Tibial nerve (tissue), 4 donors: ENCODE measurements at regions not wholly inside any gene's neighbourhood (a gene's known extent, or its start where the extent isn't known, plus 50 kb on each side); places are given as distances from the start of the nearest gene placed in this dataset.

Experiments
- EP300 ChIP-seq, 2 donors: sonication (generic); formaldehyde crosslinking; IDR thresholded peaks; one replicate each; pipeline ENCODE4 v1.6.1; 2017; ENCODE audit warnings: antibody characterized with exemption in 2 of 2, mild to moderate bottlenecking in 1 of 2
- POLR2A ChIP-seq, 2 donors: fragments of 450-650 bp; IDR thresholded peaks; one replicate each; pipeline ENCODE4 v1.6.1; 2017; ENCODE audit warnings: antibody characterized with exemption in 2 of 2, mild to moderate bottlenecking in 2 of 2, moderate library complexity in 2 of 2
- TF ChIP-seq, protein P1 (sequence below), 5 experiments: fragments of 200-600 bp in 3 of 5; fragments of 450-650 bp in 2 of 5; sonication (generic) in 3 of 5; IDR thresholded peaks; one replicate each; pipeline ENCODE4 v1.5.1; 2016 to 2019; ENCODE audit warnings: antibody characterized with exemption in 5 of 5, mild to moderate bottlenecking in 3 of 5, moderate library complexity in 2 of 5

- TF ChIP-seq EP300 (IDR thresholded peaks at IDR 0.05) (no peak), POLR2A (IDR thresholded peaks at IDR 0.05) (no peak)
- TF ChIP-seq, protein P1, sequence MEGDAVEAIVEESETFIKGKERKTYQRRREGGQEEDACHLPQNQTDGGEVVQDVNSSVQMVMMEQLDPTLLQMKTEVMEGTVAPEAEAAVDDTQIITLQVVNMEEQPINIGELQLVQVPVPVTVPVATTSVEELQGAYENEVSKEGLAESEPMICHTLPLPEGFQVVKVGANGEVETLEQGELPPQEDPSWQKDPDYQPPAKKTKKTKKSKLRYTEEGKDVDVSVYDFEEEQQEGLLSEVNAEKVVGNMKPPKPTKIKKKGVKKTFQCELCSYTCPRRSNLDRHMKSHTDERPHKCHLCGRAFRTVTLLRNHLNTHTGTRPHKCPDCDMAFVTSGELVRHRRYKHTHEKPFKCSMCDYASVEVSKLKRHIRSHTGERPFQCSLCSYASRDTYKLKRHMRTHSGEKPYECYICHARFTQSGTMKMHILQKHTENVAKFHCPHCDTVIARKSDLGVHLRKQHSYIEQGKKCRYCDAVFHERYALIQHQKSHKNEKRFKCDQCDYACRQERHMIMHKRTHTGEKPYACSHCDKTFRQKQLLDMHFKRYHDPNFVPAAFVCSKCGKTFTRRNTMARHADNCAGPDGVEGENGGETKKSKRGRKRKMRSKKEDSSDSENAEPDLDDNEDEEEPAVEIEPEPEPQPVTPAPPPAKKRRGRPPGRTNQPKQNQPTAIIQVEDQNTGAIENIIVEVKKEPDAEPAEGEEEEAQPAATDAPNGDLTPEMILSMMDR (IDR thresholded peaks at IDR 0.05), result no peak
Measured at GRCh38 chr5:42022383-42022972, 97.4 kb downstream of the FBXO4 start.
